ENCODE measurements at regions not wholly inside any gene's neighbourhood (a gene's known extent, or its start where the extent isn't known, plus 50 kb on each side); places are given as distances from the start of the nearest gene placed in this dataset.

- TF ChIP-seq CTCF (IDR thresholded peaks at IDR 0.05 in 4 of 5, conservative IDR thresholded peaks at IDR 0.05 in 1 of 5), result no peak
- TF ChIP-seq POLR2A (IDR thresholded peaks at IDR 0.05), result no peak
- intact Hi-C loops (cut with DNase I; ENCODE audit: low total_unique reads), result no loop called here
- no peaks in the 10 kb centered on the region for H3K4me1 ChIP-seq
- H3K27ac ChIP-seq, result no peak overlapping the region
- no peak for DNase-seq
- H3K4me3 ChIP-seq, result no peak overlapping the region
- no peaks in the 10 kb centered on the region for H3K36me3 ChIP-seq
- no peak for ATAC-seq
- no peaks in the 10 kb centered on the region for H3K9me3 ChIP-seq
- no peaks in the 10 kb centered on the region for H3K27me3 ChIP-seq
- in situ Hi-C loops (cut with MboI; ENCODE audit: low sequenced_read_pairs in 4 of 4), result no loop called here
These were observed 328.5 kb downstream of the TDRD15 start for GRCh38 chr2:21452263-21452662.

DNA sequence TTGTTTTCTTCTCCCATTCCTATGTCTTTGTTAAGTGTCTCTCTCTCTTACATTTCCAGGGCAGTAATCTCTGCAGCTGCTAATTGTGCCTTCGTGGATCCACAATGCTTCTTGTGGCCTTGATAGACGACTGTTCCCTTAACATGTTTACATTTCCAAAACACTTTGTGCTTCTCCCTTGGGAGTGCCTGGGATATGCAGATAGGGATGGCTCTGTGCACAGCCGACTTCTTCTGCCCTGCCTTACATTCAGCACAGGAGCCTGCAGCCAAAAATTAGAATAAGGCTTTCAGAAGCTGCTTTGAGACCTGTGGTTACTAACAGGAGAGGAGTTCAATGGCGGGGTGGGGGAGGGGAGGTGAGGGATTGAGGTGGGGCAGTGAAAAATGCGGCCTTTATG lies 328.9 kb downstream of the TDRD15 start:
- in situ Hi-C loops (cut with MboI; ENCODE audit: low sequenced_read_pairs in 4 of 4), result no loop called here
- intact Hi-C loops (cut with DNase I; ENCODE audit: low total_unique reads), result no loop called here

DNA sequence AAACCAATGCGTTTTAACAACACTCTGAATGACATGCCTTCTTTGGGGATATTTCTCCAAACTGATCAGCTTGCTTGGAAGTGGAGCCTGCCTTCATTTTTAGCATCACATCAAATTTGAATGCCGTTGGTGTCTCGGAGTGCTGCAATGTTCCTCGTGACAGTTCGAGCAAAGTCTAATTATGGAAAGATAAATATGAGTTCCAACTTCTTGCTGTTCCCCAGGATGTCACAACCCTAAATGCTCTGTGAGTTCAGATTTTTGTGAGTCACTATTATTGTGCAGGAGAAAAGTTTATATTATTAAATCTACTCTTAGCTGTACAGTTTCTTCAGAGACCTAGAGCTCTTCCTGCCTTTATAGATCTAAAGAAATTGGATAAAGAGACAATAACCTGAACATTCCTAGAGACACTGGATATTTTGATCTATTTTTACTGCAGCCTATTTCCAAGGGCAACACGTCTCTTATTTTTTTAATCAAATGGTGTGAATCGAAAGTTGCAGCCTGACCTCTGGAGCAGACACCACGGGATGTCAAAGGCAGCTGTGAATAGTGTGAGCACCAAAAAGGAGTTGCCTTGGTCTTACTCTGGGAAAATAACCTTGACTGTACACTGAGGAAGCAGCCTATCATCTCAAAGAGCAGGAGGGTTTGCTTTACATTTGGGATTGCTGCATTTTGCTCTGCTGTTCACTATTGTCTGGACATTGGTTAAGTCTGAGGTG lies 330.1 kb downstream of the TDRD15 start:
- no peak overlapping the region for H3K4me3 ChIP-seq
- H3K9me3 ChIP-seq, result no peaks in the 10 kb centered on the region
- no peak for ATAC-seq

More for the DNA sequence above, 328.9 kb downstream of the TDRD15 start:
- TF ChIP-seq CTCF (IDR thresholded peaks at IDR 0.05 in 4 of 5, conservative IDR thresholded peaks at IDR 0.05 in 1 of 5) (no peak), POLR2A (IDR thresholded peaks at IDR 0.05) (no peak)
- ATAC-seq, result no peak
- no peaks in the 10 kb centered on the region for H3K27me3 ChIP-seq
- no peaks in the 10 kb centered on the region for H3K9me3 ChIP-seq
- H3K27ac ChIP-seq, result no peak overlapping the region
- no peaks in the 10 kb centered on the region for H3K36me3 ChIP-seq
- H3K4me1 ChIP-seq, result no peaks in the 10 kb centered on the region
- H3K4me3 ChIP-seq, result no peak overlapping the region
- DNase-seq, result no peak

DNA sequence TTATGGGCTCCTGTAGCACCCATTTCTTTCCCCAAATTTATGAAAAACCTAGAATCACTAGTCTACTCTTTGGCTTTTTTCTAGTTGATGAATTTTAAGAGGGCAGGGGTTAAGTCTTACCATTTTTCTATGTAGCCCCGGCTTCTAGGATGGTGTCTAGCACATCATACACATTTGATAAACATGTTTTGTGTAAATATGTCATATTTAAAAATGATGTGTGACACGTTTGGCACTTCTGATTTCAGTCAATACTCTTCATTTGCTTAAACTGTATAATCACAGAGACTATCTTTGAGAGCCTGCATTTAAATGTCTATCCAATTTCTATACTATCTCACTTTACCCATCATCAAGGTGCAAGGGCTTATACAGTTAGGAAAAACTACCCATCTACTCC lies 331.1 kb downstream of the TDRD15 start:
- in situ Hi-C loops (cut with MboI; ENCODE audit: low sequenced_read_pairs in 4 of 4) (no loop called here), intact Hi-C loops (cut with DNase I; ENCODE audit: low total_unique reads) (no loop called here)
- Histone ChIP-seq H3K27me3 (no peaks in the 10 kb centered on the region), H3K4me1 (no peaks in the 10 kb centered on the region), H3K27ac (no peak overlapping the region), H3K4me3 (no peak overlapping the region), H3K36me3 (no peaks in the 10 kb centered on the region), H3K9me3 (no peaks in the 10 kb centered on the region)
- TF ChIP-seq CTCF (IDR thresholded peaks at IDR 0.05 in 4 of 5, conservative IDR thresholded peaks at IDR 0.05 in 1 of 5), result no peak
- TF ChIP-seq POLR2A (IDR thresholded peaks at IDR 0.05), result no peak
- DNase-seq, result no peak
- ATAC-seq, result no peak

More for the DNA sequence above, 330.1 kb downstream of the TDRD15 start:
- H3K27ac ChIP-seq, result no peak overlapping the region
- no peak for DNase-seq
- intact Hi-C loops (cut with DNase I; ENCODE audit: low total_unique reads), result no loop called here
- in situ Hi-C loops (cut with MboI; ENCODE audit: low sequenced_read_pairs in 4 of 4), result no loop called here
- TF ChIP-seq CTCF (IDR thresholded peaks at IDR 0.05 in 4 of 5, conservative IDR thresholded peaks at IDR 0.05 in 1 of 5), result no peak
- TF ChIP-seq POLR2A (IDR thresholded peaks at IDR 0.05), result no peak
- no peaks in the 10 kb centered on the region for H3K4me1 ChIP-seq
- no peaks in the 10 kb centered on the region for H3K36me3 ChIP-seq
- H3K27me3 ChIP-seq, result no peaks in the 10 kb centered on the region

Measured in gastrocnemius medialis (tissue), 4 donors.